HAP-1 (cell line): ENCODE measurements at regions not wholly inside any gene's neighbourhood (a gene's known extent, or its start where the extent isn't known, plus 50 kb on each side); places are given as distances from the start of the nearest gene placed in this dataset.
"Not testable (repeated sequence)": the region's sequence is repeated elsewhere in the genome, so short reads cannot be mapped to it uniquely, and the experiment has no call there.

Experiments
- DNase-seq, 2 experiments: peaks; one replicate each; pipeline ENCODE4 v3.0.0-alpha.2; 2016 to 2020; ENCODE audit warnings: low spot score in 2 of 2
- H3K27me3 ChIP-seq: fragments of 250-450 bp; sonication (Bioruptor Pico); 2 replicates; pipeline ENCODE4 v1.5.1; 2020; ENCODE audit warnings: low read depth, mild to moderate bottlenecking, moderate library complexity
- H3K36me3 ChIP-seq: fragments of 250-450 bp; sonication (Bioruptor Pico); replicated peaks from 2 replicates; pipeline ENCODE4 v1.5.1; 2020; ENCODE audit warnings: mild to moderate bottlenecking
- H3K4me1 ChIP-seq: fragments of 250-450 bp; sonication (Bioruptor Pico); 2 replicates; pipeline ENCODE4 v1.5.1; 2020; ENCODE audit warnings: mild to moderate bottlenecking
- H3K4me3 ChIP-seq: fragments of 250-450 bp; sonication (Bioruptor Pico); 2 replicates; pipeline ENCODE4 v1.5.1; 2020; ENCODE audit warnings: mild to moderate bottlenecking, moderate library complexity
- H3K9me3 ChIP-seq: fragments of 250-450 bp; sonication (Bioruptor Pico); 2 replicates; pipeline ENCODE4 v1.5.1; 2020; ENCODE audit warnings: mild to moderate bottlenecking, moderate library complexity
- in situ Hi-C: fragments of 300-500 bp; cut with MboI; formaldehyde crosslinking; loops from 3 replicates; pipeline ENCODE4 v1.14.3; 2020; ENCODE audit warnings: low sequenced_read_pairs, inconsistent platforms, mixed read lengths

DNA sequence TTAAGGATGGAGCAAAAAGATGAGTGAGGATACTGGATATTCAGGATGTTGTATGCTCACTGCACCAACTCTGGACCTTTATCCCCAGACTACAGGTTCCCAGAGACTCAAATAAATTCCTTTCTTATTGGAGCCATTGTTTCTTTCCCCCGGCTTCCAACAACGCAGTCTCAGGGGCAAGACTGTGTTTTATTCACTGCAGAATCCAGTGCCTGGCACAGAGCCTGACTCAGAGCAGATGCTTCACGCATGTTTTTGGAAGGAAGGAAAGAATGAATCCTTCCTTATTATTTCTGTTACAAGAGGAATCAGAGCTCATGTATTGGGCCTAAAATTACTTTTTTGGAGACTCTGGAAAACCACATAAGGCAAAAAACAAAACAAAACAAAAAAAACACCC lies 96.0 kb upstream of the VGLL4 start:
- no peaks in the 10 kb centered on the region for H3K27me3 ChIP-seq
- no peak for DNase-seq
- in situ Hi-C loops: no loop called here
- no peak overlapping the region for H3K4me3 ChIP-seq
- no peaks in the 10 kb centered on the region for H3K4me1 ChIP-seq
- no peaks in the 10 kb centered on the region for H3K9me3 ChIP-seq
- no peaks in the 10 kb centered on the region for H3K36me3 ChIP-seq

DNA sequence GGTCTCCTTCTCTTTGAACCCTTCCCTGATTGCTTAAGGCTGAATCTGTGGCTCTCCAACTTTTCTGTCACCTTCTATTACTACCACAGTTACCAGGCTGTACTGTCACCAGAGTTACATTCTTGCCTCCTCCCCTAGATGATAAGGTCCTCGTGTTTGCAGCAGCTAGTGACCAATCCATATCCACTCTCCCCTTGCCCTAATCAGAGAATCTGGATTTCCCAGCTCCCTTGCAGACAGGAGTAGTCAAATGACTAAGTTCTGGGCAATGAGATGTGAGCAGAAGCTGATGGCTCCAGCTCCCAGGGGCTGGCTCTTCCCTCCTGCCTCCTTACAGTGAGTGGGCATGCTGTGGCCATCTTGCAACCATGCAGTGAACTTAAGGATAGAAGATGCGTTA lies 95.4 kb upstream of the VGLL4 start:
- no peaks in the 10 kb centered on the region for H3K4me1 ChIP-seq
- DNase-seq: no peak
- H3K27me3 ChIP-seq: no peaks in the 10 kb centered on the region
- H3K9me3 ChIP-seq: no peaks in the 10 kb centered on the region
- H3K4me3 ChIP-seq: no peak overlapping the region
- in situ Hi-C loops: no loop called here
- H3K36me3 ChIP-seq: no peaks in the 10 kb centered on the region

- H3K4me3 ChIP-seq: no peak overlapping the region
- H3K4me1 ChIP-seq: no peaks in the 10 kb centered on the region
- DNase-seq: no peak
- H3K9me3 ChIP-seq: no peaks in the 10 kb centered on the region
- H3K36me3 ChIP-seq: no peaks in the 10 kb centered on the region
- H3K27me3 ChIP-seq: no peaks in the 10 kb centered on the region
- in situ Hi-C loops: no loop called here
These were observed 94.0 kb upstream of the VGLL4 start for GRCh38 chr3:11737742-11738141.

DNA sequence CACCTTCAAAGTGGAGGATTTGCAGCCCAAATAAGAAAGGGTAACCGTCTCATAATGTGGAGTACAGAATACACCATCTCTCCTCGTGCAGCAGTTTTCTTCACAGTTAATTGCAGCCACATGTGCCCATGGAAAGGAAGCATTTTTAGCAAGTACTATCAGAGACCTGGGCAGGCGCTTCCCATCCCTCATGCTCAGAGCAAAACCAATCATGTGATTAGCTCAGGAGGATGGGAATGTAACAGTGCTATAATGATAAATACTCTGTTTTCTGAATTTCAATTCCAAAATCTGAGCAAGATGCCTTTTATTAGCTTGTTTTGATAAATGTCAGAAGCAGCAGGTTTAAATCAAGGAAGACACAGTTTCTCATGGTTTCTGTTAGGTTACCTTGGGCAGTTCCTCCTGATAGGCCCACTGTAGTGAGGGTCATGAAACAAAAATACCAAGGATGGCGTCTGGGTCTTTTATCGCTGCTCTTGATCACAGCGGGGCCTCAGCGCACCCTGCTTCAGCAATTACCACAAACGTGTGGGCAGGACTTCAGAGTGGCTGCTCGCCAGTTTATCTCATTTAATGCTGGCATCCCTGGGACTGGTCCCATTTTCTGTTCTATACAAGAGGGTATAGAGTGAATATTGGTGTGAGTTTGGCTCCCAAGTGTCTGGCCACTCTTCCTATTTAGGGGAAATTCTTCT lies 92.6 kb upstream of the VGLL4 start:
- H3K36me3 ChIP-seq: no peaks in the 10 kb centered on the region
- no peaks in the 10 kb centered on the region for H3K9me3 ChIP-seq
- H3K27me3 ChIP-seq: no peaks in the 10 kb centered on the region
- in situ Hi-C loops: no loop called here
- no peaks in the 10 kb centered on the region for H3K4me1 ChIP-seq
- DNase-seq: no peak
- H3K4me3 ChIP-seq: no peak overlapping the region

GRCh38 chr3:11735638-11736037 lies 91.9 kb upstream of the VGLL4 start:
- no peak for DNase-seq
- H3K4me1 ChIP-seq: no peaks in the 10 kb centered on the region
- in situ Hi-C loops: no loop called here
- no peaks in the 10 kb centered on the region for H3K27me3 ChIP-seq
- no peaks in the 10 kb centered on the region for H3K36me3 ChIP-seq
- no peaks in the 10 kb centered on the region for H3K9me3 ChIP-seq
- no peak overlapping the region for H3K4me3 ChIP-seq

- H3K27me3 ChIP-seq, H3K4me3 ChIP-seq, in situ Hi-C loops, DNase-seq, H3K36me3 ChIP-seq, H3K9me3 ChIP-seq, H3K4me1 ChIP-seq: not testable (repeated sequence)
These were observed 91.4 kb upstream of the VGLL4 start for GRCh38 chr3:11735111-11735510.

GRCh38 chr3:11733914-11734313 lies 90.2 kb upstream of the VGLL4 start:
- in situ Hi-C loops: no loop called here

DNA sequence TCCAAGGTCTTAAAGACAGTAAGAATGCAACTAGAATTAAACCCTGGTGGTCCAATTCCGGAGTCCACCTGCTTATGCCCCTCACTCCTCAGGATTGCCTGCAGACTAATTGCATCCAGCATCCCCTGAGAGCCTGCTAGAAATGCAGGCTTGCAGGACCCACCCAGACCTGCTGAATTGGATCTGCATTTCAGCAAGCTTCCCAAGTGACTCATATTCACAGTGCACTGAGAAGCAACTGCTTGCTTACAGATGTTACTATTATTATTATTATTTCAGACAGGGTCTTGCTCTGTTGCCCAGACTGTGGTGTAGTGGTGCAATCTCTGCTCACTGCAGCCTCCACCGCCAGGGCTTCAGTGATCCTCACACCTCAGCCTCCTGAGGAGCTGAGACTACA lies 83.5 kb upstream of the VGLL4 start:
- no peak for DNase-seq
- in situ Hi-C loops: no loop called here
- Histone ChIP-seq H3K9me3 (no peaks in the 10 kb centered on the region), H3K27me3 (peaks cover 17% of the 10 kb centered on the region), H3K36me3 (no peaks in the 10 kb centered on the region), H3K4me1 (no peaks in the 10 kb centered on the region), H3K4me3 (no peak overlapping the region)

More at GRCh38 chr3:11733914-11734313, 90.2 kb upstream of the VGLL4 start:
- DNase-seq: no peak
- Histone ChIP-seq H3K9me3 (no peaks in the 10 kb centered on the region), H3K27me3 (no peaks in the 10 kb centered on the region), H3K4me3 (no peak overlapping the region), H3K36me3 (no peaks in the 10 kb centered on the region), H3K4me1 (no peaks in the 10 kb centered on the region)

DNA sequence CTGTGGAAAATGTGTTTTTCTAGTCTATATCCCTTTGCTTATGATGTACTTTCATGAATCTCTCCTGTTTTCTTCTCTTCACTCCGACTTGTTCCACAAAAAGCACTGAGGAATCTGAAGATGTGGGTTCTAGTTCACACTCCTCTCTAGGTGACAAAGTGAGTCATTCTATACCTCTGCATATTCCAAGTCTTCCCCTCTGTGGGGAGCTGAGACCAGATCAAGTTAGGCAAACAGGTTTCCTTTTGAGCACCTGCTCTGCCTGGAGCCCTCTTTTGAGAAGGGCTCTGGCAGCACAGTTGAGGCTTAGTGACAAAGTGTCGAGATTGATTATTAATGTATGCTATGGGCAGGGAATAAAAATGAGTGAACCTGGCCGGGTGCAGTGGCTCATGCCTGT lies 82.4 kb upstream of the VGLL4 start:
- no peak for DNase-seq
- H3K36me3 ChIP-seq: no peaks in the 10 kb centered on the region
- peaks cover 17% of the 10 kb centered on the region for H3K27me3 ChIP-seq
- peaks cover under 1% of the 10 kb centered on the region; the same call in 1 of the 2 replicates for H3K4me1 ChIP-seq
- in situ Hi-C loops: no loop called here
- no peak overlapping the region for H3K4me3 ChIP-seq
- H3K9me3 ChIP-seq: no peaks in the 10 kb centered on the region

GRCh38 chr3:11725340-11725641 lies 81.6 kb upstream of the VGLL4 start:
- peaks cover 17% of the 10 kb centered on the region for H3K27me3 ChIP-seq
- H3K4me3 ChIP-seq, DNase-seq, H3K4me1 ChIP-seq, H3K36me3 ChIP-seq, H3K9me3 ChIP-seq, in situ Hi-C loops: not testable (repeated sequence)

DNA sequence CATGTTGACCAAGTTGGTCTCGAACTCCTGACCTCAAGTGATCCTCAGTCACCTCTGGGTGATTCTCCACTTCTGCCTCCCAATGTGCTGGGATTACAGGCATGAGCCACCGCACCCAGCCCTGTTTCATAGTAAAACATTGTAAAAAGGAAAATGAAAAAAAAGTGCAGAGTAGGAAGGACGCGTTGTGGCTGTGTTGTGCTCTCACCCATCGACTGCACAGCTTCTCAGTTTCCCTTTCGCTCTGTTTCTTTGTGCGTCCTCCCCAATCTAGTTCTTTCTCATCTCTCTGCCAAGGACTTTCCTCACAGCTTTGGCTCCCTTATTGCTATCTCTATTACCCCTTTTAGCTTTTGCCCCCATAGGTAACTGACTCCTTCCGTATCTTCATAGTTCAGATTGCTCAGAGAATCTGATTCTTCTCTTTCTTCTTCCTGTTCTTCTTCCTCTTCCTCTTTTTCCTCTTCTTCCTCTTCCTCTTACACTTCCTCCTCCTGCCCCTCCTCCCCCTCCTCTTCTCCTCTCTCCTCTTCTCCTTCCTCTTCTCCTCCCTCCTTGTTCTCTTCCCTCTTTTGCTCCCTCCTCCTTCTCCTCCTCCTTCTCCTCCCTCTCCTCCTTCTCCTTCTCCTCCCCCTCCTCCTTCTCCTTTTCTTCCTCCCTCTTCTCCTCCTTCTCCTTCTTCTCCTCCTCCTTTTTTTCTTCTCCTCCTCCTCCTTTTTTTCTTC lies 81.1 kb upstream of the VGLL4 start:
- in situ Hi-C loops: no loop called here
- Histone ChIP-seq H3K4me3 (no peak overlapping the region), H3K9me3 (no peaks in the 10 kb centered on the region), H3K36me3 (no peaks in the 10 kb centered on the region), H3K4me1 (peaks cover 6% of the 10 kb centered on the region; the same call in 1 of the 2 replicates), H3K27me3 (peaks cover 17% of the 10 kb centered on the region)
- no peak for DNase-seq

DNA sequence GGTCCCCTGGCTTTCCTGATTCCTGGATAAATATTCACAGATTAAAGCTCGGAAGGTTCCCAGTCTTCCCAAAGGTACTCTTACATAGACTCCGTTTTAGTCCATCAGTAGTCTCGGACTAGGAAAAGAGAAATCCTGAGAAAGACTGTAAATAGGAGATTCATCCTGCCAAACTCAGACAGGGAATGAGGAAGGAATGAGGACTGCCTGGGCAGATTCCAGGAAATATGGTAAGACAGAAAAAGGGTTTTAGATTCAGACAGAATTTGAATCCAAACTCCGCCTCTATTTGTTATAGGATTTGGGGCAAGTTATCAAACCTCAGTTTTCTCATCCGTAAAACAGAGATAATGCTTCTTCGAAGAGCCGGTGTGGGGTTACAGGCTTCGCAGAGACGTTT lies 77.8 kb upstream of the VGLL4 start:
- Histone ChIP-seq H3K4me1 (peaks cover 16% of the 10 kb centered on the region), H3K36me3 (no peaks in the 10 kb centered on the region), H3K9me3 (no peaks in the 10 kb centered on the region), H3K27me3 (peaks cover 17% of the 10 kb centered on the region), H3K4me3 (no peak overlapping the region)
- DNase-seq: no peak
- in situ Hi-C loops: no loop called here

DNA sequence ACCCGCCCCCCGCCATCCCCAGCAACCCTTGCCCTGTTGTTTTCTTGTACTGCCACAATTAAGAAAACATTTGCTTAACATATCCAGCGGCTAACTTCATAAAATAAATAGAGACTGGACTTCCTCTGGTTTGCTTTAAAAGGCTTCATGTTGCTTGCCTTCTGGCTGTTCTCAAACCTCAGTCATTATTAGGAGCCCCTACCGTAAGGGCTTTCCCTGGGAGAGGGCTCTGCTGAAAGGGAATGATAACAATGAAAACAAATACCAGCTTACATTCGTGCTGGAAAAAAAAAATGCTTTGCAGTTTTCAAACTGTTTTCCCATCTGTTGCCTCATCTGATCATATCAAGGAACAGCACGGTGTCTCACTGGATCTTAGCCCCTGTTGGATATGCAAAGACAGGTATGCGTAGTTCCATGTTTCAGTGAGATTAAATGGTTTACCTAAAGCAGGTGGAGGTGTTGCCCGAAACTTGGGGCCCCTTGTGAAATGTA lies 77.2 kb upstream of the VGLL4 start:
- H3K4me1 ChIP-seq: peaks cover 17% of the 10 kb centered on the region
- in situ Hi-C loops: no loop called here
- peak overlapping the region; percentile 56 for H3K4me3 ChIP-seq
- peaks cover 13% of the 10 kb centered on the region for H3K27me3 ChIP-seq
- no peak for DNase-seq
- no peaks in the 10 kb centered on the region for H3K36me3 ChIP-seq
- no peaks in the 10 kb centered on the region for H3K9me3 ChIP-seq

- Histone ChIP-seq H3K4me3 (peak overlapping the region; percentile 56), H3K27me3 (peaks cover 7% of the 10 kb centered on the region), H3K9me3 (no peaks in the 10 kb centered on the region), H3K4me1 (peaks cover 17% of the 10 kb centered on the region), H3K36me3 (no peaks in the 10 kb centered on the region)
- in situ Hi-C loops: no loop called here
- DNase-seq: peak; percentile 57 to 73
These were observed 76.7 kb upstream of the VGLL4 start for GRCh38 chr3:11720304-11720898.
